Activated CD4-positive, CD25-positive, alpha-beta regulatory T cell (primary cell): ENCODE measurements at regions not wholly inside any gene's neighbourhood (a gene's known extent, or its start where the extent isn't known, plus 50 kb on each side); places are given as distances from the start of the nearest gene placed in this dataset.

ENCODE experiments used
- DNase-seq, 4 experiments: peaks; one replicate each; lab custom pipeline; 2025; lab: John Stamatoyannopoulos, UW

DNA sequence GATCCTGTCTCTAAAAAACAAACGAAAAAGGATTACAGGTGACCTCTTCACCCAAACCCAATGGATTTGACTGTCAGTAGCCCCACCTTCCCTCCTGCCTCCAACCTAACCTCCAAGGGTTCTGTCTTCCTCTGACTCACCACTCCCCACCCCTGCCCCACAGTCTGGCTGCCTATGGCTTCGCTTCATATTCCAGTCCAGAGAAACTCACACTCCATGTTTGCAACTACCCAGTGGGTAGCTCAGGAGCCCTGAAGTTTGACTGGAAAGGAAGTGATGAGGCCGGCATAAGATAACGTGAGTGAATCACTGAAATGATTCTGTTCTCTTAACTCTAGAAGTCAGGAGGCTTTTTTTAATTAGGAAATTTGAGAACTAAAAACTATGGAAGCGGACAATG lies 303.9 kb downstream of the FOXO1 start:
- no peak for DNase-seq

DNA sequence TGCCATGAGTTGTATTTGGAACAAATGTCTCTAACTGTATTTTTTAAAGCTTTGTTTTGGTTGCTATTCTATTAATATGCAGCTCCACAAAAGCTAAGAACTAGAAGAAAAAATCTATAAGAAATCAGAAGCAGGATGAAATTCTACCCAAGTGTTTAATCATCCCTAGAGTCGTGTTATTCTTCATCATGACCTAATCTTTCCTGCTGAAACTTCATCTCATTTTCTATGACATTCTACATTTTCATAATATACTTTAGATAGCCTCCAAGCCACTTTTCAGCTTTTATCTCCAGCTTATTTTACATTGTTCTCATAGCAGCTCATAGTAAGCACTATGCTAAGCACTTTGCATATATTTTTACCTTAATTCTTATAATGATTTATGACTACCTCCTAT lies 302.8 kb downstream of the FOXO1 start:
- no peak for DNase-seq

- no peak for DNase-seq
Measured at GRCh38 chr13:40366119-40366518, 300.3 kb downstream of the FOXO1 start.

DNA sequence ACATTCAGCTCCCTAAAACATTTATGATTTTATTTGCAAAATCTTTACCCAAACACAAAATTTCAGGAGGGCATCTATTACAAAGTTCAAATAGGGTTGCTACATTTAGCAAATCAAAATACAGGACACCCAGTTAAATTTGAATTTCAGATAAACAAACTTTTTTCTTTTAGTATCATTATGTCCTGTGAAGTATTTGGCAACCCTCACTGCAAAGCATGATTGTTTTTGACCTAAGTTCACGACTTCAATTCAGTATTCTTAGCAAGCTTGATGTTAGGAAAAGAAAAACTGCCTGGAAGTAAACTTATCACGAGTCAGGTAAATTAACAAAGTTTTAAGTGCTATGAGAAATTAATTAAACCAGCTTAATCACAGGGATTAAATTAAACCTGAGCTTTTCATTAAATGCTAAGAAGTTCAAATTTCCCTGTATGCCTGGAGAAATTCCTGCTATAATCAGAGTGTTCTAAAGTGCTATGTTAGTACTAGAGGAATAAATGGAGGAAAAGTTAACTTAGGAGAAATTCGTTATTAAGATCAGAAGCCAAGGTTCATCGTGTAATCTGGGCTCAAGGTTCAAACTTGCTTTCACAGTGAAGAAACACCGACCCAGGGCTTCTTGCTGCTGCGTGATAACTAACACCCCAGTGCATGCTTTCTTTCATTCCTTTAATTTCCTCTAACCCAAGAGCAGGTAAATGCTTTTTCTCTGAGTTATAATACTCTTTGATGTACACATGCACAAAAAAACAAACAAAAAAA lies 298.1 kb downstream of the FOXO1 start:
- no peak for DNase-seq

DNA sequence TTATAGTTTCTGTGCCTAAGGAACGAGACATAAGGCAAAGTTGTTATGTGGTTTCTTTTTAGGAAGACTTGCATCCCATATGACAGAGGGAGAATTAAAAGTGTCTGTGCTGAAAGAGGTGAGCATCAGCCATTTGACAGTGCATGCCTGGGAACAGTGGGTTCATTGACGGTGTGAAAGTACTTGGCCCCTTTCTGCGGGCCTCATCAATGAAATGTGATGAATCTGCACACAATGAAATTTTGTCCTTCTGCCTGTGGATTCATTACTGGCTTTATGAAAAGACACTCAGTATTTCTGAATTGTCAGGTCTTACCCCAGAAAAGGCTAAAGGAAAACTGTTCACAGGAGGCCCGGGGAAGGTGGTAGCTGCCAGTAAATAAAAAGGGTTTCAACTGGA lies 295.8 kb downstream of the FOXO1 start:
- DNase-seq = no peak

DNA sequence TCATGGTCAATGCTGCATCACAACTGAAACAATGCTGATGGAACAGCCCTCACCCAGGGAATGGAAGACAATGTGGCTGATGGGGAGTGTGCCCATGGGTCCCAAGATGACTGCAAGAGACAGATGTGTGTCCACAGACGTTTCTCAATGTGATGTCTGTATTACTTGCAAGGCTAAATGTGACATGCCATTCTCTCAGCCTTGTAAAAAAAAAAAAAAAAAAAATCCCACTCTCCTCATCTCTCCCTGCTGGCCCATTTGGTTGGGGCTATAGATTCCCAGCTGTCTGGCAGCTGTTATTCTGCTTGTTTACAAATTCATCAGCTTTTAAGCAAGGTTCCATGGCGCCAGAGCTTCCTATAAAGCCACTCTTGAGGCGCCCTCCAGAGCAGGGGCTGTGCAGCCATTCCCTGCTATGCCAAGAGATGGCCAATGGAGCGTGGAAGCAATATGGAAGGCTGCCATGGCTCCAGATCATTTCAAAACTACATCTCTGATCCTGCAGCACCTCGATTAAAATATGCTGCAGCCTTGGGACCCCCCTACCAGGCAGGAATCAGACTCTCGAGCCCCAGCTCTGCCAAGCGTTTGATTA lies 294.8 kb downstream of the FOXO1 start:
- no peak for DNase-seq

DNA sequence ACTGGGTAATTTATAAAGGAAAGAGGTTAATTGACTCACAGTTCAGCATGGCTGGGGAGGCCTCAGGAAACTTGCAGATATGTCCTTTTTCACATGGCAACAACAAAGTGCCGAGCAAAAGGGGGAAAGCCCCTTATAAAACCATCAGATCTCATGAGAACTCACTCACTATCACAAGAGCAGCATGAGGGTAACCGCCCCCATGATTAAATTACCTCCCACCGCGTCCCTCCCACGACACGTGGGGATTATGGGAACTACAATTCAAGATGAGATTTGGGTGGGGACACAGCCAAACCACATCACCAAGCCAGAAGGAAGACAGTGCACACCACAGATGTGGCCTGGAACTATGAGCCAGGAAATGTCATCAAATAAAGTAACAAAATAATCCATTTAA lies 292.8 kb downstream of the FOXO1 start:
- peak in 1 of 4 experiments; percentile 36 for DNase-seq

GRCh38 chr13:40375489-40376171 lies 290.8 kb downstream of the FOXO1 start:
- DNase-seq = no peak

DNA sequence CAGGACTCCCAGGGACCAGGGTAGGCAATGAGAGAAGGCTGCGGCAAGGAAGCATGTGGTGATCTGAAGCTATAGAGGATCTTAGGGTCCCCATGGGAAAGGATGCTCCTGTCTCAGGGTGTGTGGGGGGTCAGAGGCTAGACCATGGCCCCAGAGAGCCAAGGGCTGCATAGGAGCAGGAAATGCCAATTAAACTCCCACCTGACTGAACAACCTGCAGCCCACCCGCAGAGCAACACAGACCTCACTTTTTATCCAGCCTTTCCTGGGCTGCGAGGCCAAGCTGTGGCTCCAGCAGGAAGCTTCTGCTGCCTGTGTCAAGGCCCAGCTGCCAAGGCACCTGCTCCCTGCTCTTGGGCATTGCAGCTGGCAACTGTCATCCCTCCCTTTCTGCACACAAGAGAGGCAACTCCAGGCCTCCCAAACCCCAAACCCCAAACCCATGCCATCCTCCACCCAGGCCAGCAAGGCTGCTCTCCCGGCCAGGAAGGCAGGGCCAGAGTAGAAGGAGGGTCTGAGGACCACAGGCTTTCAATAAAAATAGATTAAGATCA lies 290.1 kb downstream of the FOXO1 start:
- DNase-seq = no peak

DNA sequence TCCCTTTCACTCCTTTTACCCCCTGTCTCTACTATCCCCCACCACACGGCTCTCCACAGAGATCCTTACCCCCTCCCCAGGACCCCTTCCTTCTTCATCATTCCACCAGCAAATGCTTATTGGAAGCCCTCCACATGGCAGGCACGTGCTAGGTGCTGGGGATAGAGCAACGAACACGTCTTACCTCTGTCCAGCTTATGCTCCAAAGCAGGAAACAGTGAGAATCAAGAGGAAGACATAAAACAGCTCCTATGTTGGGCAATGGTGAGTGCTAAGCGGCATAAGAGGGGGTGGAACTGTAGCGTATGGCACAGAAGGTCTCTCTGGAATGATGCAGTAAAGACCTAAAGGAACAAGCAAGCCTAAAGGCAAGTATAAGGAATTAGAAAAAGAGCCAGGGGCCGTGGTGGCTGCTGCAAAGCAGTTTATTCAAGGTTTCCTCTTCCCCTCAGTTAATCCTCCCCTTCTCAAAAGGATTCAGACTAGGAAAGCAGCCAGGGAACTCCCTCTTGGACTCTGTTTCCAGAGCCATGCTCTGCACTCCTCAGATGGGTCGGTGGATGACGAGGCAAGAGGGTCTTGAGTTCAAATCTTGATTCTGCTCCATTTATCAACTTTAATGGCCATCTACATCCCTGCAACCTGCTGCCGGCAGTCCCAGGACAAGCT lies 289.4 kb downstream of the FOXO1 start:
- DNase-seq = no peak

- peak in 3 of 4 experiments; percentile 3 to 42 (median 11) for DNase-seq
Measured at GRCh38 chr13:40377783-40378182, 288.7 kb downstream of the FOXO1 start.

DNA sequence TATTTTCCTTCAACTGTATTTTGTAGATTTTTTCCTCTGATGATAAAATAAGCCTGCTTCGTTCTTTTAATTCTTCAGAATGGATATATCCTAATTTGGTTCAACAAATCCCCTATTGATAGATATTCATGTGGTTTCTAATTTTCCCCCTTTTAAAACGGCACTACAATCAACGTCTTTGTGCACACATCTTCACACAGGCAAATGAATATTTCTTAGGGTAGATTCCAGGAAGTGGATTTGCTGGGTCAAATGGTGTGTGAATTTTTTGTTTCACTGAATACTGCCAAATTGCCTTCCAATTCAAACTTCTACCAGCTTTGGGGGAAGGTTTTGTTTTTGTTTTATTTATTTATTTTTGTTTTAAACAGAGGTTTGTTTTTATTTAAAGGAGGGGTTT lies 287.2 kb downstream of the FOXO1 start:
- DNase-seq = no peak

- no peak for DNase-seq
Measured at GRCh38 chr13:40379794-40380578, 286.5 kb downstream of the FOXO1 start.

GRCh38 chr13:40381935-40382764 lies 284.3 kb downstream of the FOXO1 start:
- no peak for DNase-seq

DNA sequence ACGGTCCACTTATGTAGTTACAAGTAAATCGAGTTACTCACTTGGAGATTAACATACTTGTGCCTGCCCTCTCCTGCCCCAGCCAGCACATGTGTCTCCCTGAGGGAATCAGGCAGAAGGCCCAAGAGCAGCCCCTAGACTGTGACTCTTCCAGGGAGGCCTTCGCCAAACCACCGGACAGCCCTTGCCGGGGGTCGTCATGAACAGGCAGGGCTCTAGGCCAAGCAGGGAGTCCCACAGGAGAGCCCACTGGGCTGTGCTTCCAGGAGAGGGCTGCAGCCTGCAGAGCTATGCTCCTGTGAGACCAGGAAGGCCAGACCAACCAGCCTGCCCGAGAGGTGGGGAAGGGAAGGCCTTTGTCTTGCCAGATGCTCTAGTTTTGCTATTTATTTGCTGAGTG lies 283.3 kb downstream of the FOXO1 start:
- no peak for DNase-seq

GRCh38 chr13:40383885-40384284 lies 282.6 kb downstream of the FOXO1 start:
- DNase-seq = no peak

- DNase-seq = no peak
Measured at GRCh38 chr13:40384976-40385857, 281.2 kb downstream of the FOXO1 start.

DNA sequence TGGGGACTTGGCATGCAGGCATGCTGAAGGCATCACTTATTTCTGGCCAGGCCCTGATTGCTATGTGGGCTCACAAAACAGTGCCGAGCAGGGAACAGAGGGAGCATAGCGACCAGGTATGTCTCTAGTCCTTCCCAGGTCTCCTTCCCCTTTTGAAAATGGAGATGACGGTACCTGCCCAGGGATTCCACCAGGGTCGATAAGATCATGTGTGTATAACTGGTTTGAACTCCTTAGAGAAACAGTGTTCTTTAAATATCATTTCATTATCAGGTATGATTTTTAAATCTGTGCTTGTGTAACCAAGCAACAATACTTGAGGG lies 280.6 kb downstream of the FOXO1 start:
- no peak for DNase-seq

DNA sequence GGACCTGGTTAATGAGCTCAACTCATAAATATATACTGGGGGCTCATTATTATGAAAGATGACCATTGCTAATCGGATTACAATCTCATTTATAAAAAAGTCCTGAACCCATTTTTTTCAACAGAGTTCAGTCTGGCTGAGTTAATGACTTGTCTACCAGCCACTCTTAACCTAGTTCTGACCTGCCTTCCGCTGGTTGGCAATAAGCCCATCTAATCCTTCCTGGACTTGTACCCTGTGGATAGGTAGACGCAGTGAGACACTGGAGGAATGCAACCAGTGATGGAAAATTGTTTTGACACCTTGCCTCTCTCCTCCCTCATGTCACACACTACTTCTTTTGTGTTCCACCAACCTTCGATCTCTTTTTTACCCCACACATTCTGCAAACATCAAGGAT lies 279.9 kb downstream of the FOXO1 start:
- DNase-seq = no peak

GRCh38 chr13:40387775-40388174 lies 278.7 kb downstream of the FOXO1 start:
- DNase-seq = no peak
